ENCODE measurements at regions not wholly inside any gene's neighbourhood (a gene's known extent, or its start where the extent isn't known, plus 50 kb on each side); places are given as distances from the start of the nearest gene placed in this dataset.

DNA sequence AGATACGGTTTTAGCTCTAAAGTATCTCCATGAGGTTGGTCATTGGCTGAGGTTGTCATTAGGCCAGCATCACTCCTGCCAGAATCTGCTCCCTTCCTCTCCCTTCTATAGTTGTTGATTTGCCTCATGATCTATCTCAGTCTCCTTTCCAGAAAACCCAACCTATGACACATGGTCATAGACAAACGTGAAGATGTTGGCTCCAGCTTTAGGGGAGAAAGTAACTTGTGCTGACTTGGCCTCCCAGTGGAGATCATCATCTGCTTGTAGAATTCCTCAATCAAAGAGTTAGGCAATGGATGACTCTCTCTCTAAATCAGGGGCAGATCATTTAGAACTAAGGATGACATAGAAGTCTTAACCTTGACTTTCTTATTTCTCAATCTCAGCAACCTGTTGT lies 894.4 kb downstream of the TTLL7 start:
- Mint-ChIP-seq H3K4me3 (ENCODE audit: low read depth, unreplicated experiment) (no peak overlapping the region), H3K9me3 (ENCODE audit: low read depth, unreplicated experiment) (no peaks in the 10 kb centered on the region), H3K27ac (ENCODE audit: unreplicated experiment) (no peak overlapping the region), H3K4me1 (ENCODE audit: low read depth, unreplicated experiment) (peaks cover 18% of the 10 kb centered on the region), H3K36me3 (ENCODE audit: insufficient read depth, unreplicated experiment) (no peaks in the 10 kb centered on the region), H3K27me3 (ENCODE audit: unreplicated experiment) (no peaks in the 10 kb centered on the region)
- TF ChIP-seq, protein P1, sequence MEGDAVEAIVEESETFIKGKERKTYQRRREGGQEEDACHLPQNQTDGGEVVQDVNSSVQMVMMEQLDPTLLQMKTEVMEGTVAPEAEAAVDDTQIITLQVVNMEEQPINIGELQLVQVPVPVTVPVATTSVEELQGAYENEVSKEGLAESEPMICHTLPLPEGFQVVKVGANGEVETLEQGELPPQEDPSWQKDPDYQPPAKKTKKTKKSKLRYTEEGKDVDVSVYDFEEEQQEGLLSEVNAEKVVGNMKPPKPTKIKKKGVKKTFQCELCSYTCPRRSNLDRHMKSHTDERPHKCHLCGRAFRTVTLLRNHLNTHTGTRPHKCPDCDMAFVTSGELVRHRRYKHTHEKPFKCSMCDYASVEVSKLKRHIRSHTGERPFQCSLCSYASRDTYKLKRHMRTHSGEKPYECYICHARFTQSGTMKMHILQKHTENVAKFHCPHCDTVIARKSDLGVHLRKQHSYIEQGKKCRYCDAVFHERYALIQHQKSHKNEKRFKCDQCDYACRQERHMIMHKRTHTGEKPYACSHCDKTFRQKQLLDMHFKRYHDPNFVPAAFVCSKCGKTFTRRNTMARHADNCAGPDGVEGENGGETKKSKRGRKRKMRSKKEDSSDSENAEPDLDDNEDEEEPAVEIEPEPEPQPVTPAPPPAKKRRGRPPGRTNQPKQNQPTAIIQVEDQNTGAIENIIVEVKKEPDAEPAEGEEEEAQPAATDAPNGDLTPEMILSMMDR (IDR thresholded peaks at IDR 0.05; ENCODE audit: unreplicated experiment), result no peak
- no peak for DNase-seq
- BruUV-seq (replicated peaks), result no TSS peak
- intact Hi-C loops (cut with micrococcal nuclease; ENCODE audit: unreplicated experiment), result no loop called here
- CTCF ChIA-PET, result no interaction called here

DNA sequence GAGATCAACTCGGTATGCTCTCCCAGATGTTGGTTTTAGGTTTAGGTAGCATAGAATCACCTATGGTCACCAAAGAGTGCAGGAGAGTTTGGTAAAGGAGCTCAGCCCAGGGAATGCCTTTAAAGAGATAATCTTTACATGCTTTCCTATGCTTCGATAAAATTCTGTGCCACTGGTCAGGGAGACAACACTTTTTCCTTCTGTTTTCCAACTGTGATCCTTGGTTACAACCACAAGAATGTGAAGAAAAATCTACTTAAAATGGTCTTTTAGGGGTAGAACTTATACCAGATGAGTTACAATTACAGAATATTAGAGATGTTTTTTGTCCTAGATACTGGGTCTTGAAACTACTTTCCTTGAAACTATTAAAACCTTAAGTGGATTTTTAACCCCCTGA lies 895.6 kb downstream of the TTLL7 start:
- no peak overlapping the region for H3K27ac Mint-ChIP-seq (ENCODE audit: unreplicated experiment)
- no peak overlapping the region for H3K4me3 Mint-ChIP-seq (ENCODE audit: low read depth, unreplicated experiment)
- H3K4me1 Mint-ChIP-seq (ENCODE audit: low read depth, unreplicated experiment), result peaks cover 30% of the 10 kb centered on the region
- H3K27me3 Mint-ChIP-seq (ENCODE audit: unreplicated experiment), result no peaks in the 10 kb centered on the region
- BruUV-seq (replicated peaks), result no TSS peak
- no peaks in the 10 kb centered on the region for H3K36me3 Mint-ChIP-seq (ENCODE audit: insufficient read depth, unreplicated experiment)
- no peaks in the 10 kb centered on the region for H3K9me3 Mint-ChIP-seq (ENCODE audit: low read depth, unreplicated experiment)
- TF ChIP-seq, protein P1 (IDR thresholded peaks at IDR 0.05; ENCODE audit: unreplicated experiment), result no peak
- intact Hi-C loops (cut with micrococcal nuclease; ENCODE audit: unreplicated experiment), result no loop called here
- CTCF ChIA-PET, result no interaction called here
- DNase-seq, result no peak

DNA sequence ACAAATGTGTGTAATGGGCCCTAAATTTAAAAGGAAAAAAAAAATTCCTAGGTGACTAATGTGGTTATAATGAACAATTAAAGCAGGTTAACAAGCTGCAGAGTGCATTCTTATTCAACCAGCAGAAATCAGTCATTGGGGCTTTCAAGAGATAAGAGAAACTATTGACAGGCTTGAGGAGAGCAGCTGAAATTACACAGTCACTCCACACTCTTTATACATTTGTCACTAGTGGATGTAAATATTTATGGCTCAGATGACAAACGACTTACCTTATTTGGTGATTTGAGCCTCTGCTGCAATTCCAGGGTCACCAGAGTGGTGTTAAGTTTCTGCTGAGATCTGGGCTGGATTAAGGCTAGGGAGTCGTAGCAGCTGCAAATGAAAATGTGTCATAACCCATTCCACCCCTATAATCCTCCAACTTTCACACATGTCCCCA lies 896.3 kb downstream of the TTLL7 start:
- Mint-ChIP-seq H3K9me3 (ENCODE audit: low read depth, unreplicated experiment) (no peaks in the 10 kb centered on the region), H3K27me3 (ENCODE audit: unreplicated experiment) (no peaks in the 10 kb centered on the region), H3K4me1 (ENCODE audit: low read depth, unreplicated experiment) (peaks cover 32% of the 10 kb centered on the region), H3K36me3 (ENCODE audit: insufficient read depth, unreplicated experiment) (no peaks in the 10 kb centered on the region), H3K4me3 (ENCODE audit: low read depth, unreplicated experiment) (no peak overlapping the region), H3K27ac (ENCODE audit: unreplicated experiment) (peak overlapping the region; percentile 36)
- TF ChIP-seq, protein P1 (IDR thresholded peaks at IDR 0.05; ENCODE audit: unreplicated experiment), result no peak
- BruUV-seq (replicated peaks), result no TSS peak
- DNase-seq, result peak; percentile 35
- intact Hi-C loops (cut with micrococcal nuclease; ENCODE audit: unreplicated experiment), result no loop called here
- CTCF ChIA-PET, result no interaction called here

DNA sequence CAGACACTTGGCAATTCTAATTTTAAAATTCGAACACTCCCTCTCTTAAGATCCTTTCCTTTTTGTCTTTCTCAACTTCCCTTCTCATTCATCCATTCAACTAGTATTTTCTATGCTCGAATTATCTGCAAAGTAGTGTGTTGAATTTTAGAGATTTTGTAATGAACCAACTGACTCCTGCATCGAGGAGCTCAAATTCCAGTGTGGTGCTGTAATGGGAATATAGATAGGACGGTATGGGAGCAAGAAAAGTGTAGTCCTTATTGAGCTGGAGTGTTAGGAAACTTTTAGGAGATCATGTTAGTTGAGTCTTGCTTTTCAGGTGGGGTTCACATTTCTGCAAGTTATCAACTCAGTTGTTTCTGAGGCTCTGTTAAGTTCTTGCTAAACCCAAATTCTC lies 897.5 kb downstream of the TTLL7 start:
- Mint-ChIP-seq H3K27ac (ENCODE audit: unreplicated experiment) (no peak overlapping the region), H3K36me3 (ENCODE audit: insufficient read depth, unreplicated experiment) (no peaks in the 10 kb centered on the region), H3K27me3 (ENCODE audit: unreplicated experiment) (no peaks in the 10 kb centered on the region), H3K4me3 (ENCODE audit: low read depth, unreplicated experiment) (no peak overlapping the region), H3K9me3 (ENCODE audit: low read depth, unreplicated experiment) (no peaks in the 10 kb centered on the region), H3K4me1 (ENCODE audit: low read depth, unreplicated experiment) (peaks cover 32% of the 10 kb centered on the region)
- CTCF ChIA-PET, result no interaction called here
- TF ChIP-seq, protein P1 (IDR thresholded peaks at IDR 0.05; ENCODE audit: unreplicated experiment), result no peak
- BruUV-seq (replicated peaks), result no TSS peak
- no peak for DNase-seq
- intact Hi-C loops (cut with micrococcal nuclease; ENCODE audit: unreplicated experiment), result no loop called here

DNA sequence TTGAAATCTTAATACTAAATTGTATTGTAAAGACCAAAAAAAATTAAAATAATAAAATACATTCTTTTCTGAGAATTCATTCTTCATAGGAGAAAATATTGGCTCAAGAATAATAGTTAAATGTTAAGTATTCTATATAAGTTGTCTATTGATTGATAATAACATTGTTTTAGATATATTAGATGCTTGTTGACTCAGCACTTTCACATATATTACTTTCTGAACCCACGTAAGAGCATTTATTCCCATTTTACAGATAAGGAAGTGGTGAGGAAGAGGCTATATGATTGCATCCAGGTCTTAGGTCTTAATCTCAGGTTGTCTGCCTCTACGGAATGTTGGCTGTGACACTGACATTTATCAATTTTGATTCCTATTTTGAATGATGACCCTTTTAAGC lies 898.8 kb downstream of the TTLL7 start:
- TF ChIP-seq, protein P1 (IDR thresholded peaks at IDR 0.05; ENCODE audit: unreplicated experiment), result no peak
- no TSS peak for BruUV-seq (replicated peaks)
- H3K27me3 Mint-ChIP-seq (ENCODE audit: unreplicated experiment), result no peaks in the 10 kb centered on the region
- H3K4me3 Mint-ChIP-seq (ENCODE audit: low read depth, unreplicated experiment), result no peak overlapping the region
- CTCF ChIA-PET, result no interaction called here
- no peaks in the 10 kb centered on the region for H3K9me3 Mint-ChIP-seq (ENCODE audit: low read depth, unreplicated experiment)
- no peaks in the 10 kb centered on the region for H3K36me3 Mint-ChIP-seq (ENCODE audit: insufficient read depth, unreplicated experiment)
- intact Hi-C loops (cut with micrococcal nuclease; ENCODE audit: unreplicated experiment), result no loop called here
- no peak overlapping the region for H3K27ac Mint-ChIP-seq (ENCODE audit: unreplicated experiment)
- no peak for DNase-seq
- peaks cover 32% of the 10 kb centered on the region for H3K4me1 Mint-ChIP-seq (ENCODE audit: low read depth, unreplicated experiment)
